WERI-Rb-1 (cell line): ENCODE measurements at regions not wholly inside any gene's neighbourhood (a gene's known extent, or its start where the extent isn't known, plus 50 kb on each side); places are given as distances from the start of the nearest gene placed in this dataset.
"Not testable (repeated sequence)": the region's sequence is repeated elsewhere in the genome, so short reads cannot be mapped to it uniquely, and the experiment has no call there.

Experiments
- DNase-seq: peaks from one replicate; pipeline ENCODE4 v3.0.0-alpha.2; 2020
- H3K27ac ChIP-seq: fragments of 250-450 bp; sonication (Bioruptor Pico); 2 replicates; pipeline ENCODE4 v1.5.1; 2020; ENCODE audit warnings: mild to moderate bottlenecking, moderate library complexity
- H3K27me3 ChIP-seq: fragments of 250-450 bp; sonication (Bioruptor Pico); 2 replicates; pipeline ENCODE4 v1.5.1; 2021; ENCODE audit warnings: mild to moderate bottlenecking, low read depth, moderate library complexity; ENCODE audit not compliant: insufficient read depth, severe bottlenecking
- H3K36me3 ChIP-seq: fragments of 250-450 bp; sonication (Bioruptor Pico); 2 replicates; pipeline ENCODE4 v1.5.1; 2020; ENCODE audit warnings: mild to moderate bottlenecking, moderate library complexity
- H3K4me3 ChIP-seq: 2 replicates; pipeline ENCODE4 v1.5.1; 2011; ENCODE audit warnings: low read depth, mild to moderate bottlenecking, control low read depth, low read length
- H3K9me3 ChIP-seq: fragments of 250-450 bp; sonication (Bioruptor Pico); 2 replicates; pipeline ENCODE4 v1.5.1; 2021; ENCODE audit warnings: mild to moderate bottlenecking, moderate library complexity; ENCODE audit not compliant: severe bottlenecking
- TF ChIP-seq, protein P1 (sequence below): IDR thresholded peaks from 2 replicates; pipeline ENCODE4 v1.5.1; 2011; ENCODE audit warnings: low read depth, mild to moderate bottlenecking, control low read depth, inconsistent platforms, low read length

DNA sequence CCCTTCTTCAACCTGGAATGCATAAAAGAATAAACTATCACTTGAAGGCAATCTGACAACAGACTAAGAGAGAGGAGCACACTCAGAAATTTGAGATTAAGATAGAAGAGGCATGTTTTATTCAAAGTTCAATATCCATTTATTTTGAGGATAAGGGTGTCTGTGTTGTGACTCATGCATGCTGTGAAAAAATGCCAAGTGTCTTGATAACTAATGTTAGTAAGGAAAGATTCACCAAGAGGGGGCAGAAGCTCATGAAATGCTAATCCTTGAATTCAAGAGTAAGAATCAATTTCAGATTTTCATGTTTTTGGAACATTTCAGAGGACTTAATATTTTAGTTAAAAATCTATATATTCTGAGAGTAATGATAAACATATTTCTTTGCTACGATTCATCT, 94.0 kb downstream of the IFI44 start:
- TF ChIP-seq, protein P1, sequence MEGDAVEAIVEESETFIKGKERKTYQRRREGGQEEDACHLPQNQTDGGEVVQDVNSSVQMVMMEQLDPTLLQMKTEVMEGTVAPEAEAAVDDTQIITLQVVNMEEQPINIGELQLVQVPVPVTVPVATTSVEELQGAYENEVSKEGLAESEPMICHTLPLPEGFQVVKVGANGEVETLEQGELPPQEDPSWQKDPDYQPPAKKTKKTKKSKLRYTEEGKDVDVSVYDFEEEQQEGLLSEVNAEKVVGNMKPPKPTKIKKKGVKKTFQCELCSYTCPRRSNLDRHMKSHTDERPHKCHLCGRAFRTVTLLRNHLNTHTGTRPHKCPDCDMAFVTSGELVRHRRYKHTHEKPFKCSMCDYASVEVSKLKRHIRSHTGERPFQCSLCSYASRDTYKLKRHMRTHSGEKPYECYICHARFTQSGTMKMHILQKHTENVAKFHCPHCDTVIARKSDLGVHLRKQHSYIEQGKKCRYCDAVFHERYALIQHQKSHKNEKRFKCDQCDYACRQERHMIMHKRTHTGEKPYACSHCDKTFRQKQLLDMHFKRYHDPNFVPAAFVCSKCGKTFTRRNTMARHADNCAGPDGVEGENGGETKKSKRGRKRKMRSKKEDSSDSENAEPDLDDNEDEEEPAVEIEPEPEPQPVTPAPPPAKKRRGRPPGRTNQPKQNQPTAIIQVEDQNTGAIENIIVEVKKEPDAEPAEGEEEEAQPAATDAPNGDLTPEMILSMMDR = no peak
- Histone ChIP-seq H3K27ac (no peak overlapping the region), H3K27me3 (no peaks in the 10 kb centered on the region), H3K4me3 (no peak overlapping the region), H3K36me3 (no peaks in the 10 kb centered on the region), H3K9me3 (no peaks in the 10 kb centered on the region)
- no peak for DNase-seq

DNA sequence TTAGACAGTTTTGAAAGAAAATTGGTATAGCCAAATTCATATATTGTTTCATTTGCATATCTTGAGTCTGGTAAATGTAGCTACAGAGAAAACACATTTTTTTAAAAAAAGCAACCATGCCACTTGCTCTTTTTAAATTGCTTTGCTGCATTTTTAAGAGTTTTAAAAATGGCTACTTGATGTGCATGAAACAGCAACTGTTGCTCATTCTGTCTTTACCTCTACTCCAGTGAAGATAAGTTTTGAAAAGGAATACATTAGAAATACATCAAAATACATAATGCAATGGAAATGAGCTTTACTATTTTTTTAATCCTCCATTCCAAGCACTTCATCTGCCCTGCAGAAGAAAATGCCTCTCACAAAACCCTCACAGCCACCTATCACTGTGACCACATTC, 95.5 kb downstream of the IFI44 start:
- Histone ChIP-seq H3K9me3 (no peaks in the 10 kb centered on the region), H3K27ac (no peak overlapping the region), H3K27me3 (no peaks in the 10 kb centered on the region), H3K4me3 (no peak overlapping the region), H3K36me3 (no peaks in the 10 kb centered on the region)
- DNase-seq = no peak
- TF ChIP-seq, protein P1 = no peak

DNA sequence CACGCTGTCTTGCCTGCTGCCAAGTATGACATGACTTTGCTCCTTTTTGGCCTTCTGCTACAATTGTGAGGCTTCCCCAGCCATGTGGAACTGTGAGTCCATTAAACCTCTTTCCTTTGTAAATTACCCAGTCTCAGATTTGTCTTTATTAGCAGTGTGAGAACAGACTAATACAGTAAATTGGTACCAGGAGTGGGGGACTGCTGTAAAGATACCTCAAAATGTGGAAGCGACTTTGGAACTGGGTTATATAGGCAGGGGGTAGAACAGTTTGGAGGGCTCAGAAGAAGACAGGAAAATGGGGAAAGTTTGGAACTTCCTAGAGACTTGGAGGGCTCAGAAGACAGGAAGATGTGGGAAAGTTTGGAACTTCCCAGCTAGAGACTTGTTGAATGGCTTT, 104.0 kb downstream of the IFI44 start:
- not testable (repeated sequence) for H3K27me3 ChIP-seq, H3K9me3 ChIP-seq, H3K36me3 ChIP-seq, DNase-seq, H3K4me3 ChIP-seq, H3K27ac ChIP-seq

DNA sequence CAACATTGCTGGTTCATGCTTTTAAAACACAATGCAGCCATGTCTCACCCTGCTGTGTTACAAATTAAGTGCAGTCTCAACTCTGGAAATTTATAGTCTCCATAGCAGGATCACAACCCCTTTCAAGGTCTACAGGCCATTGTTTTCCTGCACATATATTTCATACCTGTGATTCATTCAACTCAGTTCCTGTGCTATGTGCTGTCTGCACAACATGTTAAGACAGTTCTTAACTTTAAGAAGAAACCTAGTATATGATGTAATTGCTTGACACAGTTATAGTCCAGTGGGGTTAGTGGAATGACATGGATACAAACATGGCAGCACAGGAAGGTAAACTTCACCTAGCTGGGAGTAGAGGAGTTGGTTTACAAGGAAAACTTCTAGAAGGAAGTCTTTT, 106.4 kb downstream of the IFI44 start:
- TF ChIP-seq, protein P1 = no peak
- Histone ChIP-seq H3K4me3 (no peak overlapping the region), H3K9me3 (no peaks in the 10 kb centered on the region), H3K27me3 (no peaks in the 10 kb centered on the region), H3K36me3 (no peaks in the 10 kb centered on the region), H3K27ac (no peak overlapping the region)
- DNase-seq = no peak

DNA sequence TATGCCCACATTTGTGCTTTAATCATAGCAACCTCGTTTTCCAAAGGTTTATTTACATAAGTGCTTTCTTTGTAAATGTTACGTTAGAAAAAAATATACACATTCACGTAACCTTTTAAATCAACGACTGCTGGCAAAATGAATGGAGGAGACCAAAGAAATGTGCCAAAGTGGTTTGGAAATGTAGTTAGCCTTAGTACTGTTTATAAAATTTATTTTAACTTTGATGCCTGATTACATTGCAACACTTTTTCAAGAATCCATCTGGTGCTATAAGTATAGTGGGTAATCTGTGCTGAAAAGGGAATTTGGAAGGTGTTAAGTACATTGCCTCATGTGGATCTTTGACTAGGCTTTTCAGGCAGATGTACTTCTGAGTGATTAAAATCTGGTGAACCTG, 108.9 kb downstream of the IFI44 start:
- TF ChIP-seq, protein P1 = no peak
- no peak for DNase-seq
- Histone ChIP-seq H3K27me3 (no peaks in the 10 kb centered on the region), H3K36me3 (no peaks in the 10 kb centered on the region), H3K9me3 (no peaks in the 10 kb centered on the region), H3K27ac (no peak overlapping the region), H3K4me3 (no peak overlapping the region)

DNA sequence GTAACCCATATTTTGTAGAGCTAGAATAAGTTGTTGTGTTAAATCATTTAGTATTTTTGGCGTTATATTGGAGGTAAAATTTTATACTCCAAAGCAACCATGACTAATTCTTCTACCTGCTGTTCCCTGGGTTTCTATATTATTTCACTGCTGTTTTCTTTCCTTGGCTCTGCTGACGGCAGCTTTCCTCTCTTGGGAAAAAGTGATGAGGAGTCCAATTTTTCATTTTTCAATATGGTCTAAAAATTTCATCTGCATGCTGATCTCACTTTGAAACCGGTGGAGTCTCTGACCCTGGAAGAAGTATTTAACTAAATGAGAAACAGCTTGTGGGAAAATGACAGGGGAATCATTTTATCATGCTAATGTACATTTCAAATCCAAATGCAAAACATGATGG, 110.2 kb downstream of the IFI44 start:
- Histone ChIP-seq H3K36me3 (no peaks in the 10 kb centered on the region), H3K4me3 (no peak overlapping the region), H3K27ac (no peak overlapping the region), H3K27me3 (no peaks in the 10 kb centered on the region), H3K9me3 (no peaks in the 10 kb centered on the region)
- TF ChIP-seq, protein P1 = no peak
- DNase-seq = no peak
